ENCODE measurements at regions not wholly inside any gene's neighbourhood (a gene's known extent, or its start where the extent isn't known, plus 50 kb on each side); places are given as distances from the start of the nearest gene placed in this dataset.

- Mint-ChIP-seq H3K27ac (no peak overlapping the region), H3K36me3 (no peaks in the 10 kb centered on the region), H3K4me3 (no peak overlapping the region), H3K27me3 (no peaks in the 10 kb centered on the region), H3K4me1 (no peaks in the 10 kb centered on the region), H3K9me3 (peaks cover 0 to 6% (median under 1%) of the 10 kb centered on the region in 7 donors)
- H3K4me1 ChIP-seq (ENCODE audit: control insufficient read depth, insufficient read depth, low read length, poor library complexity, severe bottlenecking): no peaks in the 10 kb centered on the region
- no peak overlapping the region for H3K27ac ChIP-seq (ENCODE audit: insufficient read depth, low read length, poor library complexity, severe bottlenecking)
- H3K27me3 ChIP-seq (ENCODE audit: control insufficient read depth, insufficient read depth, low read length): no peaks in the 10 kb centered on the region
- H3K9me3 ChIP-seq (ENCODE audit: control insufficient read depth in 2 of 2, low read length in 2 of 2): no peaks in the 10 kb centered on the region
- ATAC-seq (ENCODE audit: low read depth in 2 of 2) (no peak), DNase-seq (no peak)
- H3K36me3 ChIP-seq (ENCODE audit: control insufficient read depth, insufficient read depth, low read length): no peaks in the 10 kb centered on the region
- no peak overlapping the region for H3K4me3 ChIP-seq (ENCODE audit: low read depth, low read length)
These were observed 1246.0 kb upstream of the CITED2 start for GRCh38 chr6:140620496-140620895.

GRCh38 chr6:140609956-140610355 is 1235.5 kb upstream of the CITED2 start:
- H3K4me1 ChIP-seq (ENCODE audit: control insufficient read depth, insufficient read depth, low read length, poor library complexity, severe bottlenecking): no peaks in the 10 kb centered on the region
- Mint-ChIP-seq H3K9me3 (no peaks in the 10 kb centered on the region), H3K4me3 (no peak overlapping the region), H3K27me3 (no peaks in the 10 kb centered on the region), H3K27ac (no peak overlapping the region), H3K4me1 (no peaks in the 10 kb centered on the region), H3K36me3 (no peaks in the 10 kb centered on the region)
- no peaks in the 10 kb centered on the region for H3K9me3 ChIP-seq (ENCODE audit: control insufficient read depth in 2 of 2, low read length in 2 of 2)
- H3K36me3 ChIP-seq (ENCODE audit: control insufficient read depth, insufficient read depth, low read length): no peaks in the 10 kb centered on the region
- no peak overlapping the region for H3K27ac ChIP-seq (ENCODE audit: insufficient read depth, low read length, poor library complexity, severe bottlenecking)
- no peak for DNase-seq
- H3K27me3 ChIP-seq (ENCODE audit: control insufficient read depth, insufficient read depth, low read length): no peaks in the 10 kb centered on the region
- no peak overlapping the region for H3K4me3 ChIP-seq (ENCODE audit: low read depth, low read length)
- ATAC-seq (ENCODE audit: low read depth in 2 of 2): no peak

- H3K36me3 ChIP-seq (ENCODE audit: control insufficient read depth, insufficient read depth, low read length): no peaks in the 10 kb centered on the region
- DNase-seq (no peak), ATAC-seq (ENCODE audit: low read depth in 2 of 2) (no peak)
- Mint-ChIP-seq H3K4me1 (no peaks in the 10 kb centered on the region), H3K4me3 (no peak overlapping the region), H3K27ac (no peak overlapping the region), H3K9me3 (no peaks in the 10 kb centered on the region), H3K36me3 (no peaks in the 10 kb centered on the region), H3K27me3 (no peaks in the 10 kb centered on the region)
- H3K27me3 ChIP-seq (ENCODE audit: control insufficient read depth, insufficient read depth, low read length): no peaks in the 10 kb centered on the region
- H3K4me1 ChIP-seq (ENCODE audit: control insufficient read depth, insufficient read depth, low read length, poor library complexity, severe bottlenecking): no peaks in the 10 kb centered on the region
- no peak overlapping the region for H3K4me3 ChIP-seq (ENCODE audit: low read depth, low read length)
- no peak overlapping the region for H3K27ac ChIP-seq (ENCODE audit: insufficient read depth, low read length, poor library complexity, severe bottlenecking)
- no peaks in the 10 kb centered on the region for H3K9me3 ChIP-seq (ENCODE audit: control insufficient read depth in 2 of 2, low read length in 2 of 2)
These were observed 1234.9 kb upstream of the CITED2 start for GRCh38 chr6:140609321-140609720.

GRCh38 chr6:140604786-140605185 is 1230.3 kb upstream of the CITED2 start:
- peaks cover 0 to 4% (median 0%) of the 10 kb centered on the region in 7 donors for H3K9me3 Mint-ChIP-seq
- Histone ChIP-seq H3K9me3 (ENCODE audit: control insufficient read depth in 2 of 2, low read length in 2 of 2) (no peaks in the 10 kb centered on the region), H3K36me3 (ENCODE audit: control insufficient read depth, insufficient read depth, low read length) (no peaks in the 10 kb centered on the region), H3K4me3 (ENCODE audit: low read depth, low read length) (no peak overlapping the region), H3K27ac (ENCODE audit: insufficient read depth, low read length, poor library complexity, severe bottlenecking) (no peak overlapping the region), H3K27me3 (ENCODE audit: control insufficient read depth, insufficient read depth, low read length) (no peaks in the 10 kb centered on the region), H3K4me1 (ENCODE audit: control insufficient read depth, insufficient read depth, low read length, poor library complexity, severe bottlenecking) (no peaks in the 10 kb centered on the region)
- DNase-seq (no peak), ATAC-seq (ENCODE audit: low read depth in 2 of 2) (no peak)
- no peak overlapping the region for H3K27ac Mint-ChIP-seq
- no peaks in the 10 kb centered on the region for H3K36me3 Mint-ChIP-seq
- H3K27me3 Mint-ChIP-seq: no peaks in the 10 kb centered on the region
- H3K4me3 Mint-ChIP-seq: no peak overlapping the region
- H3K4me1 Mint-ChIP-seq: no peaks in the 10 kb centered on the region

- Histone ChIP-seq H3K4me3 (ENCODE audit: low read depth, low read length) (no peak overlapping the region), H3K4me1 (ENCODE audit: control insufficient read depth, insufficient read depth, low read length, poor library complexity, severe bottlenecking) (no peaks in the 10 kb centered on the region), H3K9me3 (ENCODE audit: control insufficient read depth in 2 of 2, low read length in 2 of 2) (no peaks in the 10 kb centered on the region), H3K36me3 (ENCODE audit: control insufficient read depth, insufficient read depth, low read length) (no peaks in the 10 kb centered on the region), H3K27me3 (ENCODE audit: control insufficient read depth, insufficient read depth, low read length) (no peaks in the 10 kb centered on the region), H3K27ac (ENCODE audit: insufficient read depth, low read length, poor library complexity, severe bottlenecking) (no peak overlapping the region)
- ATAC-seq (ENCODE audit: low read depth in 2 of 2) (no peak), DNase-seq (no peak)
- no peak overlapping the region for H3K27ac Mint-ChIP-seq
- no peak overlapping the region for H3K4me3 Mint-ChIP-seq
- H3K9me3 Mint-ChIP-seq: peaks cover 0 to 4% (median 0%) of the 10 kb centered on the region in 7 donors
- no peaks in the 10 kb centered on the region for H3K27me3 Mint-ChIP-seq
- H3K4me1 Mint-ChIP-seq: no peaks in the 10 kb centered on the region
- H3K36me3 Mint-ChIP-seq: no peaks in the 10 kb centered on the region
These were observed 1228.2 kb upstream of the CITED2 start for GRCh38 chr6:140602431-140603248.

GRCh38 chr6:140601021-140601808 is 1226.8 kb upstream of the CITED2 start:
- Histone ChIP-seq H3K4me3 (ENCODE audit: low read depth, low read length) (no peak overlapping the region), H3K9me3 (ENCODE audit: control insufficient read depth in 2 of 2, low read length in 2 of 2) (no peaks in the 10 kb centered on the region), H3K27me3 (ENCODE audit: control insufficient read depth, insufficient read depth, low read length) (no peaks in the 10 kb centered on the region), H3K27ac (ENCODE audit: insufficient read depth, low read length, poor library complexity, severe bottlenecking) (no peak overlapping the region), H3K4me1 (ENCODE audit: control insufficient read depth, insufficient read depth, low read length, poor library complexity, severe bottlenecking) (no peaks in the 10 kb centered on the region), H3K36me3 (ENCODE audit: control insufficient read depth, insufficient read depth, low read length) (no peaks in the 10 kb centered on the region)
- H3K9me3 Mint-ChIP-seq: peaks cover 0 to 4% (median 0%) of the 10 kb centered on the region in 7 donors
- no peak overlapping the region for H3K4me3 Mint-ChIP-seq
- DNase-seq: no peak
- no peaks in the 10 kb centered on the region for H3K27me3 Mint-ChIP-seq
- H3K27ac Mint-ChIP-seq: no peak overlapping the region
- ATAC-seq (ENCODE audit: low read depth in 2 of 2): no peak
- H3K36me3 Mint-ChIP-seq: no peaks in the 10 kb centered on the region
- no peaks in the 10 kb centered on the region for H3K4me1 Mint-ChIP-seq

GRCh38 chr6:140599916-140600315 is 1225.5 kb upstream of the CITED2 start:
- ATAC-seq (ENCODE audit: low read depth in 2 of 2) (no peak), DNase-seq (no peak)
- Mint-ChIP-seq H3K36me3 (no peaks in the 10 kb centered on the region), H3K27ac (no peak overlapping the region), H3K9me3 (peaks cover 0 to 6% (median 0%) of the 10 kb centered on the region in 7 donors), H3K27me3 (no peaks in the 10 kb centered on the region), H3K4me1 (no peaks in the 10 kb centered on the region), H3K4me3 (no peak overlapping the region)
- Histone ChIP-seq H3K27ac (ENCODE audit: insufficient read depth, low read length, poor library complexity, severe bottlenecking) (no peak overlapping the region), H3K36me3 (ENCODE audit: control insufficient read depth, insufficient read depth, low read length) (no peaks in the 10 kb centered on the region), H3K4me1 (ENCODE audit: control insufficient read depth, insufficient read depth, low read length, poor library complexity, severe bottlenecking) (no peaks in the 10 kb centered on the region), H3K4me3 (ENCODE audit: low read depth, low read length) (no peak overlapping the region), H3K27me3 (ENCODE audit: control insufficient read depth, insufficient read depth, low read length) (no peaks in the 10 kb centered on the region), H3K9me3 (ENCODE audit: control insufficient read depth in 2 of 2, low read length in 2 of 2) (no peaks in the 10 kb centered on the region)

All from CD4-positive, CD25-positive, alpha-beta regulatory T cell (primary cell).